HG02623 (cell line): ENCODE measurements at regions not wholly inside any gene's neighbourhood (a gene's known extent, or its start where the extent isn't known, plus 50 kb on each side); places are given as distances from the start of the nearest gene placed in this dataset.
A peak's percentile ranks its signal among the peaks of the same experiment; 100 is the strongest.

Experiments used
- ATAC-seq: cut with Tn5 transposase; IDR thresholded peaks from one replicate; pipeline ENCODE4 v1.9.1; 2021; ENCODE audit warnings: moderate library complexity; ENCODE audit not compliant: unreplicated experiment

DNA sequence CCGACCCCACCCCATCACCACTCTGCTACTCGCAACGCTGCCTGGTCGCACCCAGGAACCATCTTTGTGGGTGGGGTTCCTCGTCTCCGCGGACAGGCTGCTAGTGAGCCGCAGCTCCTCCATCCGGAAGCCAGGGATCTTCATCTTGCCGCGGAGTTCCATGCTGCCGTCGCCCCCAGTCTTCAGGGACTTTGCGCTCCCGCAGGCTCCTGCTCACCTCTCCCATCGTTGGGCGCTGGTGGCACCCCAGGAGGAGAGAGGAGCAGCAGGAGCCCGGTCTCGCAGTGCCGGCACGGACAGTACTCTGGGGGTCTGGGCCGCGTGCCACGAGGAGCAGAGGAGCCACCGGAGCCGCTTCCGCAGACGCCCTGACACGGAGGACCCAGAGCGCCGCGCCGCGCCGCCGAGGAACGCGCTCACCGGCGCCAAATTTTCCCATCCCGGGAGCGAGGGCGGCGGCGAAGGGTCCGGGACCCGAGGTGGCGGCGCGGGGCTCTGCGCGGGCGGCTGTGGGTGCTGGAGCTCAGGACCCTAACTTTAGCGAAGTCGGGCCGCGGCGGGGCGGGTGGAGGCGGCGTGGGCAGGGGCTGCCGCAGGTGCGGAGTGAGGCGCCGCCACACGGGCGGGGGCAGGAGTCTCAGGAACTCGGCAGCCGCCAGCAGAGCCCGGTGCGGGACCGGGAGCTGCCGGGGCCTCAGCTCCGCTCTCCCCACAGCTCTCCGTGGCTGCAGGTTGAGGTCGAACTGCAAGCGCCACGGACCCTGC lies 750.1 kb upstream of the SORCS1 start:
- no peak for ATAC-seq

DNA sequence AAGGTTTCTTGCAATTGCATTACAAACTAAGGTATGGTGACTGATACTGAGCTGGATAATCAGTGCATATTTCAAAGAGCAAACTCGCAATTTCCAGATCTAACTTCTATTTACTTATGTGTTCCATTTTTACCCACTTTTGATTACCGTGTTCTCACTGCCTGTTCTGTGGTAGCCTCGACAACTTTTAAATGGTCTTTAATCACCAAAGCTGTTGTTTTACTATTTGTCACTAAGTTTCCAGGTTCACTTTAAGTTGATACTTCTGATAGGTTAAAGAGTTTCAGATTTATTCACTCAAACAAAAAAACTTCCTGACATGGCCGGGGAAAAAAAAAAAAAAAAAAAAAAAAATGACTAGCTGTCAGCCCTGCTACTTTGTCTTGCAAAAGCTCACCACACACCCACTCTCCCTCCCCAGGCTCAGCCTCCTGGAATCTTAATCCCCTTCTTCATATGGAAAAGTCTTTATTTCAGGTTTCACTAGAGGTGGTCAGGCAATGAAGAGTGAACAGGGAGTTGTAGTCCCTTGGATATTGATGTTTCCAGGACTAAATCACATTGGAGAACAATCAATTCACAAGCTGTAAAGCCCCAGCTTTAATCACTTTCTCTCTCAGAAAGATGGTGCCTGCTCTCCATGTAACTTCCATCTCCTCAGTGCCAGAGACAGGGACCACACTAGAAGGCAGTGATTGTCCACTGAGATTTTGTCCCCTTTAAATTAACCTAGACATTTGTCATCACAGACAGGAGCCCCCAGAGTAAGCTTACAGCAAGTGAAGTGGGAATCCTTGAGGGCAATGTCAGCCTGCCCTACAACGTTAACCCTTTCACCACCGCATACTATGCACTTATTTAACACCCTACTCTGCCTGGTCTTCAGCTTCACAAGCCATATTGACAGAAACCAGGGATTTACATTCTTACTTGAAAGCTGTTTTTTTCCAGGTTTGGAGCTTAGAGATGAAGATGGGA lies 749.1 kb upstream of the SORCS1 start:
- no peak for ATAC-seq

DNA sequence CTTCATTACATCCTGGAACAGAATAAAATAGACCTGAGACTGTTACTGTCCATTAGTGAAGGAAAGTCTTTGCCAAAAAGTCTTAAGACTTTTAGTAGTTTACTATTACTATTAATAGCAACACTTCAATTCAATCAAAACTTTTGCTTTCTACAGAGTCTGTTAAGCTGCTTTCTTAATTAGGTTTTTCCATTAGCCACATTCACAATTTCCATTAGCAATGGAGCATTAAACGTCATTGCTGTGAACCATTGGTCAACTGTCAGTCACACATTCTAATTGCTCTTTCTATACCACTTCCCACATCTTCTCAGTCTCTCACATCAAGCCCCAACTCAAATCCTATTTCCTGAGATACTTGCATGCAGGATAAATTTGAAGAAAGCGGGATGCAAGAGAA lies 736.6 kb upstream of the SORCS1 start:
- ATAC-seq, result no peak

DNA sequence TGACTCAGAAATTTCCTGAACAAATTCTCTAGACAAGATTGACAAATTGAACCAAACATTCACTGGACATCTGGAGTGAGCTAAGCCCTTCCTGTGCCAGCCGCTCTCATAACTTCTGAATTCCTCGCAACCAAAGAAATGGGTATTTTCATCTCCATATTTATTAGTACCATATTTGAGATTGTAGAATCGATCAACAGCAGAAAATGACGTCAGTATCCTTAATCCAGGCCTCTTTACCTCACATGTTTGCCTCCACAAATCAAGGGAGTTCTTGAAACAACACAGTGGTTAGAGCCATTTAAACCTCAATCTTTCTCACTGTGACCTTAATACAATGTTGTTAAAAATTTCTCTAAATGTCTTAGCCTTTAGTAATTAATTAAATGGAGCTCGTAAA lies 735.6 kb upstream of the SORCS1 start:
- no peak for ATAC-seq

DNA sequence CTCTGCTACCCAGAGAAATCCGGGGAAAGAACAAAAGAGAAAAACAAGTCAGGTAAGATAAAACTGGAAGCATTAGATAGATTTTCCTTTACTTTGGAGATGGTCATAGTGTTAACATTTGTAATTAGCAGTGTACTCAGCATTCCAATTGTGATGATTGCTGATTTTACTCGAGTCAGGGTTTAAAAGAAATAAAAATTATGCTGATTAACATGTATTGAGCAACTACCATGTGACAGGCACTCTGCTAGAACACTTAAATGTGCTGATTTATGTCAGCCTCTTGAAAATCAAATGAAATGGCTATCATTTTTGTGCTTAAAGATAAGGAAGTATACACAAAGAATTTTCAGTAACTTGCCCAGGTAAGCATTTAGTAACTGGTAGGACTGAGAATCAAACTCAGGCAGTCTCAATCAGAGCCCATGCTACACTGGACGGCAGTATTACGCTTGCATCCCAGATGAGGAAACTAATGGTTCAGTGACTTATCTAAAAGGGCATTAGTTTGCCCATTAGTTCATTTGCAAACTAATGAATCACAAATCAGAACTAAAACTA lies 735.1 kb upstream of the SORCS1 start:
- ATAC-seq, result no peak

DNA sequence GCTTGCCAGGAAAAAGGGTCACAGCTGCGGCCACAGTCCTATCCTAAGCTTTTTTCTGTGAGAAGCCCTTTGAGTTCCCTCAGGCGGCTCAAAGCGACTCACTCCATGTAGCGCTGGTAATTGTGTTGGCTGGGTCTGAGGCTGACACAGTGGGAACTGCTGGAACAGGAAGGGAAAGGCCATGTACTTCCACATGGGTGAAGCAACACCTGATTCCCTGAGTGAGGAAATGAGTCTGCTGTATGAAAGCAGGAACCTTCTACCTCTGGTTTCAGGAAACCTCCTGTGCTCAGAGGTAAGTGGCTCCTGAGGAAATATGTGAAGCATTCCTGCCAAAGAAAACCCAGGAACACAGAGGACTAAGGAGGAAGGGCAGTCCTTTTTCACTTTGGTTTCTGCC lies 734.6 kb upstream of the SORCS1 start:
- ATAC-seq, result no peak

DNA sequence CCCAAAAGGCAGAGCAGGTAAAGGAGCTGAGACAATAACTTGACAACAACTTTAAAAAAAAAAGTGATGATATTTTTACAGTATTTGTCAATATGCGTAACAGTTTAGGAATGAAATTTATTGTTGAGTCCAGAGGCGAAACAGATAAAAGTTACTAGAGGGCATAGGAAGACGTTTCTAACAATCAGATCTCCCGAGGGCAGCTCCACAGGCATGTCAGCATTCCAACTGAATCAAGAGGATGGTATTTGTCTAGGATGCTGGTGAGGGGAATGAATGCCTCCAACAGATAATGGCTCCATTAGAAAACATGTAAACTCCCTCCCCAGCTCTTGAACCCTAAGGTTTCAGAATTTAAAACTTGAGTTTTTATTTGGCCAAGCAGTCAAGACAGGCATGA lies 733.9 kb upstream of the SORCS1 start:
- ATAC-seq, result no peak

DNA sequence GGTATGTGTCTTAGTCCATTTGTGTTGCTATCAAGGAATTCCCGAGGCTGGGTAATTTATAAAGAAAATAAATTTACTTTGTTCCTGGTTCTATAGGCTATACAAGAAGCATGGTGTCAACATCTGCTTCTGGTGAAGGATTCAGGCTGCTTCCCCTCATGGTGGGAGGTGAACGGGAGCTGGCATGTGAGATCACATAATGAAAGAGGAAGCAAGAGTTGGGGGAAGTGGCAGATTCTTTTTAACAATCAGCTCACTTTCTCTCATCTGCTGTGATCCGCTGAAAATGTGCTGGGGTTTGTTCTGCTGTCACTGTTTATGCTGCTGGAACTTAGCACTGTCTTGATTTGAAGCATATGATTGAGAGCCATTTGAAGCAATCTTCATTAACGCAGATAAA lies 730.0 kb upstream of the SORCS1 start:
- ATAC-seq, result no peak

DNA sequence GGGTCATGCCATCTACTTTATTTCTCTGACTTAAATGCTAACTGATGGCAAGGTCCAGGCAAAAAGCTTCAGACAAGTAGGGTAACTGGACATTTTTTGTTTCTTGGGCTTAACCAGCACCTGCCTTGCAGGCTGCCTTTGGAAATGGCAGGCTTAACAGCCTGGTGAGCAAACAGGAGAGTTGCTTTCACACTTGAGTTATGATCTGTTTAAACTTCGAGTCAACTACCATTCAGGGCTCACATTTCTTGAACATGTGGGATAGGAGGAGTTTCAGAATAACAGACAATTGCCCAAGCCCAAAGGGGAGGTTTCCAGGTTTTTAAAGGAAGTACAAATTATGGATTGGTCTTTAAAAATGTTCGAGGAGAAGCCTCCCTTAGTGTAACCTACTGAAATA lies 724.6 kb upstream of the SORCS1 start:
- no peak for ATAC-seq

DNA sequence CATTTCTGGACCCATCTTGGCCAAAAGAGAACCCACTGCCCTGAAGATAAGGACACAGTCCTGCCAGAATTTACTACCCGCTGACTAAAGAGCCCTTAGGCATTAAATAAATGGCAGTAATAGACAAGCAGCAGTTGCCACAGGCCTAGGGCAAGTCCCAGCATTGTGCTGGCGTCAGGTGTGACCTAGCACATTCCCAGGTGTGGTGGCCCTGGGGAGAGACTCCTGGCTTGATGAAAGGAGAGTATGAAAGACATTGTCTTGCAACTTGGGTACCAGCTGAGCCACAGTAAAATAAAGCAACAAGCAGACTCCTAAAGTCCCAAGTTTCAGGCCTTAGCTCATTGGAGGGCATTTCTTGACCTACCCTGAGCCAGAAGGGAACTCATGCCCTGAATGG lies 715.7 kb upstream of the SORCS1 start:
- no peak for ATAC-seq

DNA sequence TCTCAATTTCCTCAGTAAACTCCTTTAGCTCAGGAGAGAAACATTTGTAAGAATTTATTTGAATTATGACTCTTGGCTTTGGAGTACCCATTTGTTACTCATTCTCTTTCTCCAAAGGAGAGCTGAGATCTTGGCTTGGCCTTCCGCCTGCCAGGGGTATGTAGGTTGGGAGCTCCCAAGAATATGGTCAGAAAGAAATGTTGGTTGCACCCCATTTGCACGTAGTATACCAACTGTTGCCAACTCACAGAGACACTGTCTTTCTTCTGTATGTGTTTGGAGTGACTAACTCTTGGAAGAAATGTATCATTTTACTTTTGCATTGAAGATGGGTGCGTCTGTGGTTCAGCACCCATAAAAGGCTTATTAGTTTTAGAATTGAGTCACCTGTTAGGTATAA lies 708.5 kb upstream of the SORCS1 start:
- ATAC-seq, result no peak

DNA sequence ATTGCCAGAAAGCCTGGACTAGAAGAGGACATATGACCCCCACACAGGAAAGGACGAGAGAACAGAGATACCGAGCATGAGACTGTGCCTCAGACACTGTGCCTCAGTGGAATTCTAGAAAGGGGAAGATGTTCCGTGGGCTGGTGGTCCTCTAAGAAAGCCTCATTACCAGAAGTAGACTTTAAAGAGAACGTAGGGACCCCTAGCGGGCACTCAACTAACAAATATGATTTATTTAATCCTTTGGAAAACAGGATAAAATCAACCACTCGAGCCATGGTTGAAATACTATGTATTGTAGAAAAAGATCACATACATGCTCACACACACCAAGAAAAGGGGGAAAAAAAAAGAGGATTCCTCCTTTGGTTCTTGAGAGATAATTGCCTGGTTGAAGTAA lies 701.2 kb upstream of the SORCS1 start:
- ATAC-seq, result no peak

DNA sequence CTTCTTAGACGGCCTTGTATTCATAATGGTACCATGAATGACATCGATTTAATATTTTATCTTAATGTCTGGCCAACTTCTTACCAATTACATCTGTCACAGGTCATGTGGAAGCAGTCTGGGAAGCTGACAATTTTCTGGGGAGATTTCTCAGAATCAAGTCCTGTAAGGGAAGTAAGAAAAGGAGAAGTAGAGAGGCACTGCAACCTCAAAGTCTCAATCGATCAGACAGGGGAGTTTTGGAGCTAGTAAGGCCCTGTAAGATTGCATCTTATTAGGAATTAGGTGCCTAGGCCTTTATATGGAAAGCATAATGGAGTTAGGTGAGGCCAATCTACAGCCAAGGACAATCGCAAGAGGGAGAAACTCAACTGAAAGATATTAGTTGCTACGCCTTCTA lies 694.6 kb upstream of the SORCS1 start:
- no peak for ATAC-seq

DNA sequence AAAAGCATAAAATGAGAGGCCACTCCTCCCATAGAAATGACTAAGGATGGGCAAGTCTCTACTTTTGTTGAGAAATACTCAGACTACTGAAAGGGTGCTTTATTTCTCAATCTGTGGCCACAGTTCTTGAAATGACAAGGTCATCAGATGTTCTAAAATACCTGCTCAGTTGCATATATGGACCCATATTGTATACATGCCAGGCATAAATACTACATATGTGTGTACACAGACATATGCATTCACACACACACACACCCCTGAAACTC lies 691.5 kb upstream of the SORCS1 start:
- no peak for ATAC-seq

DNA sequence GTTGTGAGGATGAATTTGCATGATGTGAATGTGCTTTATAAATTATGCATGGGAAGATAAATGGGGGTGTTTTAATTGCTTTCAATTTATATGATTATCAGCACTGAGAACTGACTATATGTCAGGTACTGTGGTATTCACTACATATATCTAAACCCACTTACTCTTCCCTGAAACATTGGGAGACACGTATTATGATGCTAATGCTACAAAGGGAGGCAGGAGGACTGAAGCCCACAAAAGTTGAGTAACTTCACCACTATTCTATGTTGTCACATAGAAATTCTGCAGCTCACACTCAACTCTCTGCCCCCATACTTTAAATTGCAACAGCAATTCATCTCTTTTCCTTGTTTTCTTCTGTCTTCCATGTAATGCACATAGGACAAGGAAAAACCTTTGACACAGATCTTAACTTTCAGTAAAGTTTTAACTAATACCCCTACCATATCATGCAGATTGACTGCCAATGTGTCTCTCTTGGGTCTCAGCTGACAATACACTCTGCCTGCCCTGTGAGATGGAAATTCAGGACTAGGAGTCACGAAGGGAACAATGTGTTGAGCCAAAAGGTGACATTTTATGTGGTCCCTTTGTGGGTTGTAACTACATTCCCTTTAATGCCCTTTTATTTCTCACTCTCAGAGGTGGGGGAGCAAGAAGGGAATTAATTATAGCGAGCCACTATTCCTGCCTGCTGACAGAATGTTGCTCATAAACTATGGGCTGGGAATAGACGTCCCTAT lies 691.0 kb upstream of the SORCS1 start:
- ATAC-seq, result no peak

DNA sequence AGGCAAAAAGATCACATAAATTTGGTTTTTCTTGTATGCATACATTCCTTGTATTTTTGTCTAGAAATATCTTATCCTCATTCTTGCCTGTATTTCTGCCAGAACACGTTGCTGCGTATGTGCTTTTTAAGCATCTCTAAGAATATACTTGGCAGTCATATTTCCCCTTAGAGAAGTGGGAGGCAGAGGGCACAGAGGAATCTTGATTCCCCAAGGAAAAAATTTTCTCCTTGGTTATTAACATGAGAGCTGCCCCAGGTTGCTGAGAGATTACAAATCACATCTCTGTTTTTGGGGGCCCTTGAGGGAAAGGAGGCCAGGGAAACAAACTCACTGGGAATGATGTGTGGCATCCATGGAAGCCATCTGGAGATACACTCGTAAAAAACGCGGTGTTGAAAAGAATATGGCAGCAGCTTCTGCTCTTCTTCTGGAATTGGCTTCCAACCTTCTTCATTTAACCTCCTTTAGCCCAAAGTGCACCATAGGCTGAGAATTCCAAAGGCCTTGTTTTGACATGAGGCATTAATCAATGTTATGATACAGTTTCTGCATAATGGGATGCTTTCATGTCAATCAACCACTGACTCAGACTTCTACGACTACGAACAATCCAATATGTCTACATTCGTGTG lies 684.3 kb upstream of the SORCS1 start:
- ATAC-seq, result no peak

DNA sequence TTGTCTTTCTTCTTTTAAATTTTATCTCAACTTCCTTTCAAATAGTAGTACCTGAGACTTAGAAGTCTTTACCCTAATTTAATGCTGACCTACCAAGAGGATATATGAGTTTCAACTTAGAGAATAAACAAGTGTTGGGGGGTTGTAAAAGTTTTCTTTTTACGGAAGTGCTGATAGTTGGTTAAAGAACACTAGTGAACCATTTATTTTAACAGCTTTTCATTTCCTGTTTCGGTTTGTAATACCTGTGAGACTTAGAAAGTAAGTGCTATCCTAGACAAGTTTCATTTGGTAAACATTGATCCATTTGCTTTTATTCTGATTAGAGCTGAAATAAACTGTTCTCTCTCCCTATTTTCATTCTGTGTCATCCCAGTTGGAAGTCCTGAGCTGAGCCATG lies 683.1 kb upstream of the SORCS1 start:
- peak; percentile 76 for ATAC-seq

DNA sequence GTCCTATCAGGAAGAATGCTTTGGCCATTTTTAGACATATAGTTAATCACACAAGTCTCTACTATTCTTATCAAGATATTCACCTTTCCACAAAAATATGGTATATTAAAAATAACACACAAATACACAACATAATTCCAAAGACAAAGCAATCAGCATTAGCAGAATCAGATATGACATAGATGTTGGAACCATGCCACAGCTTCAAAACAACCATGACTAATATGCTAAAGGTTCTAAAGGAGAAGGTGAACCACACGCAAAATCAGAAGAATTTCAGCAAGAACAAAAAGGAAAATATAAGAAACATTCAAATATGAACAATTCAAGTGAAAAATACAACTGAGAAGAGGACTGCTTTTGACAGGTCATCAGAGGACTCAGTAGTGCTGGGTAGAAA lies 670.2 kb upstream of the SORCS1 start:
- ATAC-seq, result no peak

DNA sequence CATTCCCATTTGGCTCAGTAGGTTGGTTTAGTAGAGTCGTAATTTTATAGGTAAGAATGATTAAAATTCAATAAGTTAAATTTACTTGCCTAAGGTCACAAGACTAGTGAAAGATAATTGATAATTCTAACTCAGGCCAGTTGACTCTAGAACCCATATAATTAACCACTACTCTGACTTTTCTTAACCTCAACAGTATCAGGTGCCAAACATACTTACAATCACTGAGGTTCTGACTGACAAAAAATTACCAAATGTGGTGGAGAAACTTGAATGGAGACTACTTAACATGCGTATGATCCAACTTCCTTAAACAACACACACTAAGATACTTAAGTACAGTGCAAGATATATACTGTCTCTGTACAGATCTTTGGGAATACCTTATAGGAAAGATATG lies 667.3 kb upstream of the SORCS1 start:
- no peak for ATAC-seq

DNA sequence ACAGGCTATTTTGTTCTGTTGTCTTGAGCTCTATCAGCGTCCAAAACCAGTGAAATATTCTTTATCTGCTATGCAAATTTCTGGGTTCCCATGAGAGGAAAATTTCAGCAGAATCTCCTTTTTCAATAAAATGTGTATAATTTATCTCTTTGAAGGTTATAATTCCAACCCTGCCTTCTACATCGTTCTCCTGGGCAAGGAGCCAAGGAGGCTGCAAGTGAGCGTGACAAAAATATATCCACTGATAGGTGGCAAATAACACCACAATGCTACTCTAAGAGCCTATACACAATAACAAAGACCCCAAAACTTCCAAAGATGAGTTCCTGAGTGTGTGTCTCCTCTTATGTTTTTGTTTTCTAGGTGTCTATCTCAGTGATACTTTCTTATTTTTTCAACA lies 664.7 kb upstream of the SORCS1 start:
- ATAC-seq, result no peak

DNA sequence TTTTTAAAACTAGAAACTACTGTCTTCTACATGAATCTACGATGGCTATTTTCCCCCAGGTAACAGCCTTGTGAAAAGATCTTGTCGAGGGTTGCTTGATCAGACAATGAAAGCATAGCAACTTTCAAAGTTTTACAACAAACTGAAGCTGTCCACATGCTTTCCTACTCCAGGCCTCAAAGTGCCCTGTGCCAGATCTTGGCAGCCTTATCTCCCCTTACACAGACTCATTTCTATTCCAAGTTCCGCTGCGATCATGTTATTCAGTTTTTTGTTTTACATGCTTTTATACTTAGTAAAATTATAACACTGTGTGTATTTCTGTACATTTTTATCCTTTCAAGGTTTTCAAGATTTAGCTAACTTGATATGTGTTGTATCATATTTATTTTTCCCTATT lies 661.7 kb upstream of the SORCS1 start:
- ATAC-seq, result no peak
